ENCODE measurements at regions not wholly inside any gene's neighbourhood (a gene's known extent, or its start where the extent isn't known, plus 50 kb on each side); places are given as distances from the start of the nearest gene placed in this dataset.

- Histone ChIP-seq H3K4me3 (replicated peaks in 1 of 3; ENCODE audit: insufficient read depth in 1 of 3, low read depth in 2 of 3, low read length in 3 of 3) (no peak overlapping the region), H3K36me3 (replicated peaks in 1 of 2; ENCODE audit: control insufficient read depth in 1 of 2, insufficient read depth in 2 of 2, low read length in 2 of 2) (no peaks in the 10 kb centered on the region), H2AFZ (ENCODE audit: low read length) (no peak overlapping the region), H3K9me3 (ENCODE audit: low read length) (no peaks in the 10 kb centered on the region), H3K27ac (ENCODE audit: extremely low read length, insufficient read depth, low read length) (no peak overlapping the region), H3K27me3 (ENCODE audit: control insufficient read depth in 1 of 2, insufficient read depth in 2 of 2, low read length in 2 of 2) (no peaks in the 10 kb centered on the region), H3K4me2 (ENCODE audit: low read depth, low read length) (no peak overlapping the region), H3K9ac (ENCODE audit: insufficient read depth, low read depth, low read length) (no peak overlapping the region), H4K20me1 (ENCODE audit: insufficient read depth, low read length) (no peaks in the 10 kb centered on the region), H3K79me2 (ENCODE audit: insufficient read depth, low read length) (no peaks in the 10 kb centered on the region), H3K4me1 (ENCODE audit: insufficient read depth, low read length) (no peaks in the 10 kb centered on the region)
- ChIA-PET CTCF (ENCODE audit: low intra/inter-chr PET ratio, low total read pairs) (no interaction called here), POLR2A (interaction anchor here (1.0 kb wide), 1 partner anchor 101 kb away, joined by 3 read pairs; the partner anchor contains the start of gene AMMECR1)
- no peak for FAIRE-seq
- no peak for ATAC-seq
- 100% methylated on average over 1 of the region's 1 CpG for WGBS (ENCODE audit: low lambda C conversion rate)
- intact Hi-C loops (cut with micrococcal nuclease; ENCODE audit: unreplicated experiment) (no loop called here), in situ Hi-C loops (cut with HindIII; ENCODE audit: extremely low pct_ligation_motif_present, low pct_unique_long_range_greater_than_20kb) (loop anchor here (25.0 kb wide), 1 partner anchor 507 kb away; no protein-coding TSS in a partner anchor)
- no TSS peak for BruUV-seq (replicated peaks)
- no peak for TF ChIP-seq STAG1 (CRISPR knock-in tag; IDR thresholded peaks at IDR 0.05)
- TF ChIP-seq YEATS4 (CRISPR knock-in tag; IDR thresholded peaks at IDR 0.05; ENCODE audit: borderline replicate concordance), result no peak
- TF ChIP-seq ZNF775 (CRISPR knock-in tag; IDR thresholded peaks at IDR 0.05; ENCODE audit: borderline replicate concordance), result no peak
- TF ChIP-seq ELF3 (CRISPR knock-in tag; IDR thresholded peaks at IDR 0.05), result no peak
- no peak for TF ChIP-seq NR2C2 (CRISPR knock-in tag; IDR thresholded peaks at IDR 0.05; ENCODE audit: borderline replicate concordance)
- TF ChIP-seq GMEB1 (CRISPR knock-in tag; IDR thresholded peaks at IDR 0.05; ENCODE audit: borderline replicate concordance), result no peak
- DNase-seq (ENCODE audit: low spot score), result no peak
These were observed 60.9 kb downstream of the RTL9 start for GRCh38 chrX:110419512-110419911.

- intact Hi-C loops (cut with micrococcal nuclease; ENCODE audit: unreplicated experiment), result no loop called here
These were observed 62.3 kb downstream of the RTL9 start for GRCh38 chrX:110420771-110421499.

More at GRCh38 chrX:110420771-110421499, 62.3 kb downstream of the RTL9 start:
- no peaks in the 10 kb centered on the region for H4K20me1 ChIP-seq (ENCODE audit: insufficient read depth, low read length)
- FAIRE-seq (peak; percentile 68), ATAC-seq (peak; percentile 75), DNase-seq (ENCODE audit: low spot score) (no peak)
- H3K36me3 ChIP-seq (replicated peaks in 1 of 2; ENCODE audit: control insufficient read depth in 1 of 2, insufficient read depth in 2 of 2, low read length in 2 of 2), result no peaks in the 10 kb centered on the region
- H3K9ac ChIP-seq (ENCODE audit: insufficient read depth, low read depth, low read length), result no peak overlapping the region
- no TSS peak for BruUV-seq (replicated peaks)
- WGBS (ENCODE audit: low lambda C conversion rate), result 0% methylated on average over 2 of the region's 9 CpGs
- no peak overlapping the region for H3K4me2 ChIP-seq (ENCODE audit: low read depth, low read length)
- in situ Hi-C loops (cut with HindIII; ENCODE audit: extremely low pct_ligation_motif_present, low pct_unique_long_range_greater_than_20kb), result loop anchor here (25.0 kb wide), 1 partner anchor 509 kb away; no protein-coding TSS in a partner anchor
- no peaks in the 10 kb centered on the region for H3K4me1 ChIP-seq (ENCODE audit: insufficient read depth, low read length)
- H2AFZ ChIP-seq (ENCODE audit: low read length), result no peak overlapping the region
- no peak overlapping the region for H3K27ac ChIP-seq (ENCODE audit: extremely low read length, insufficient read depth, low read length)
- H3K27me3 ChIP-seq (ENCODE audit: control insufficient read depth in 1 of 2, insufficient read depth in 2 of 2, low read length in 2 of 2), result no peaks in the 10 kb centered on the region
- no peak overlapping the region for H3K4me3 ChIP-seq (replicated peaks in 1 of 3; ENCODE audit: insufficient read depth in 1 of 3, low read depth in 2 of 3, low read length in 3 of 3)
- TF ChIP-seq HNF4G (IDR thresholded peaks at IDR 0.05; ENCODE audit: borderline replicate concordance, low read depth, low read length) (no peak), HNF4G (CRISPR knock-in tag; IDR thresholded peaks at IDR 0.05; ENCODE audit: borderline replicate concordance, low read depth) (no peak), TFE3 (CRISPR knock-in tag; IDR thresholded peaks at IDR 0.05) (no peak), ZNF543 (CRISPR knock-in tag; IDR thresholded peaks at IDR 0.05) (no peak), ZNF567 (CRISPR knock-in tag; IDR thresholded peaks at IDR 0.05; ENCODE audit: borderline replicate concordance) (no peak), GRHL1 (CRISPR knock-in tag; conservative IDR thresholded peaks at IDR 0.05) (no peak)
- CTCF ChIA-PET (ENCODE audit: low intra/inter-chr PET ratio, low total read pairs), result no interaction called here
- H3K79me2 ChIP-seq (ENCODE audit: insufficient read depth, low read length), result no peaks in the 10 kb centered on the region
- POLR2A ChIA-PET, result no interaction called here
- no peaks in the 10 kb centered on the region for H3K9me3 ChIP-seq (ENCODE audit: low read length)

Measured in HepG2 (cell line).